ENCODE measurements at regions not wholly inside any gene's neighbourhood (a gene's known extent, or its start where the extent isn't known, plus 50 kb on each side); places are given as distances from the start of the nearest gene placed in this dataset.

- no peaks in the 10 kb centered on the region for H3K27me3 ChIP-seq
- intact Hi-C loops (cut with DNase I): no loop called here
- no peaks in the 10 kb centered on the region for H3K36me3 ChIP-seq
- no peak for DNase-seq (ENCODE audit: extremely low spot score in 2 of 2)
- TF ChIP-seq POLR2AphosphoS5 (IDR thresholded peaks at IDR 0.05; ENCODE audit: insufficient read depth in 1 of 2, low read depth in 1 of 2) (no peak), POLR2A (IDR thresholded peaks at IDR 0.05) (no peak), CTCF (IDR thresholded peaks at IDR 0.05) (no peak)
- no peak overlapping the region for H3K27ac ChIP-seq
- H3K9me3 ChIP-seq: no peaks in the 10 kb centered on the region
- no peaks in the 10 kb centered on the region for H3K4me1 ChIP-seq
- H3K4me3 ChIP-seq: no peak overlapping the region
Measured at GRCh38 chr3:145333931-145334330, 827.1 kb downstream of the PLOD2 start.

GRCh38 chr3:145355206-145355605 is 805.8 kb downstream of the PLOD2 start:
- no peaks in the 10 kb centered on the region for H3K27me3 ChIP-seq
- H3K9me3 ChIP-seq: peaks cover 5% of the 10 kb centered on the region
- intact Hi-C loops (cut with DNase I): no loop called here

GRCh38 chr3:145357453-145357852 is 803.5 kb downstream of the PLOD2 start:
- intact Hi-C loops (cut with DNase I): no loop called here
- Histone ChIP-seq H3K36me3 (no peaks in the 10 kb centered on the region), H3K27ac (no peak overlapping the region), H3K27me3 (no peaks in the 10 kb centered on the region), H3K4me3 (no peak overlapping the region), H3K4me1 (no peaks in the 10 kb centered on the region), H3K9me3 (peaks cover 5% of the 10 kb centered on the region)
- TF ChIP-seq POLR2AphosphoS5 (IDR thresholded peaks at IDR 0.05; ENCODE audit: insufficient read depth in 1 of 2, low read depth in 1 of 2) (no peak), CTCF (IDR thresholded peaks at IDR 0.05) (no peak)
- DNase-seq (ENCODE audit: extremely low spot score in 2 of 2): no peak

More at GRCh38 chr3:145355206-145355605, 805.8 kb downstream of the PLOD2 start:
- DNase-seq (ENCODE audit: extremely low spot score in 2 of 2): no peak
- TF ChIP-seq POLR2AphosphoS5 (IDR thresholded peaks at IDR 0.05; ENCODE audit: insufficient read depth in 1 of 2, low read depth in 1 of 2) (no peak), CTCF (IDR thresholded peaks at IDR 0.05) (no peak)
- Histone ChIP-seq H3K36me3 (no peaks in the 10 kb centered on the region), H3K27ac (no peak overlapping the region), H3K4me1 (no peaks in the 10 kb centered on the region), H3K4me3 (no peak overlapping the region)

GRCh38 chr3:145359040-145359439 is 801.9 kb downstream of the PLOD2 start:
- Histone ChIP-seq H3K4me3 (no peak overlapping the region), H3K36me3 (no peaks in the 10 kb centered on the region), H3K9me3 (peaks cover 5% of the 10 kb centered on the region), H3K4me1 (no peaks in the 10 kb centered on the region), H3K27me3 (no peaks in the 10 kb centered on the region), H3K27ac (no peak overlapping the region)
- TF ChIP-seq POLR2AphosphoS5 (IDR thresholded peaks at IDR 0.05; ENCODE audit: insufficient read depth in 1 of 2, low read depth in 1 of 2): no peak
- TF ChIP-seq POLR2A (IDR thresholded peaks at IDR 0.05): no peak
- TF ChIP-seq CTCF (IDR thresholded peaks at IDR 0.05): no peak
- intact Hi-C loops (cut with DNase I): no loop called here
- DNase-seq (ENCODE audit: extremely low spot score in 2 of 2): no peak

- Histone ChIP-seq H3K36me3 (no peaks in the 10 kb centered on the region), H3K27ac (no peak overlapping the region), H3K4me1 (no peaks in the 10 kb centered on the region), H3K27me3 (no peaks in the 10 kb centered on the region), H3K9me3 (no peaks in the 10 kb centered on the region), H3K4me3 (no peak overlapping the region)
- intact Hi-C loops (cut with DNase I): no loop called here
- TF ChIP-seq CTCF (IDR thresholded peaks at IDR 0.05) (no peak), POLR2A (IDR thresholded peaks at IDR 0.05) (no peak), POLR2AphosphoS5 (IDR thresholded peaks at IDR 0.05; ENCODE audit: insufficient read depth in 1 of 2, low read depth in 1 of 2) (no peak)
- DNase-seq (ENCODE audit: extremely low spot score in 2 of 2): no peak
Measured at GRCh38 chr3:145368748-145369147, 792.2 kb downstream of the PLOD2 start.
